GM18951 (cell line): ENCODE measurements at regions not wholly inside any gene's neighbourhood (a gene's known extent, or its start where the extent isn't known, plus 50 kb on each side); places are given as distances from the start of the nearest gene placed in this dataset.

ENCODE experiments used
- POLR2A ChIP-seq: IDR thresholded peaks from 4 replicates; pipeline ENCODE4 v1.6.1; 2011; ENCODE audit warnings: mild to moderate bottlenecking; ENCODE audit not compliant: insufficient read length, insufficient read depth; ENCODE audit errors: extremely low read depth
- in situ Hi-C: fragments of 300-500 bp; cut with MboI; formaldehyde crosslinking; loops from one replicate; pipeline ENCODE4 v1.12.0; 2022; ENCODE audit warnings: low sequenced_read_pairs, mixed read lengths, inconsistent platforms; ENCODE audit not compliant: unreplicated experiment

DNA sequence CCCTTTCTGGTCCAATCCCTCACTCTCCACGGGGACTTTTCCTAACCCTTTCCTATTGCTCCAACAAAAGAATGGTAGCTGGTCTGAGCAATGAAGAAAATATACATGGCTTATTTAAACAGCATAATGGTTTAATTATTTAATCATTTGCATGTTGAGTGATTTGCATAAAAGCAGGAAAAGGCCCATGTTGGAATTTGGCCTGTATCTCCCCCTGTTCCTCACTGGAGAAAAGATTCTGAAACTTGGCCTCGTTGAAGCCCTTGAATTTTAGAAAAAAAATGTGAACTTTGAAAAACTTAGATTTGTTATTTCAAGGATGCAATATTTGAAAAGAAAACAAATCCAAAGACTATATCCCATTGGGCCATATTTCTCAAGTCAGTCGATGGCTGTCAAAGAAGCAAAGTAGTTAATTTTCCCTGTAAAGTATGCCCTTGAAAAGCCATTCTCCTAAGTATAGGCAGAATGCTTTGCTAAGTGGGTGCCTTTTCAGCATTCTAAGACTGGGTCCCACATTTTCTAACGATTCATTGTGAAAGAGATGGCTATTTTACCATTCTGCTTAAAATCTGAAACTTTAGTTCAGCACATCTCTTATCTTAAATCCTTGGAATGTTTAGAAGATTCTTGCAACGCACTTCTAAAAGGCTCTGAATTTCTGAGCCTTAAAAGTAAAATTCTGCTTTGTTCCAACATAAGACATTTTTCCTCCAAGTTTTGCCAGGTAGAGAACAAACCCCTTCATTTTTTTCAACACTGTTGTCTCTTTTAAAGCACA lies 428.8 kb downstream of the ARHGEF28 start:
- no peak for TF ChIP-seq POLR2A
- in situ Hi-C loops, result no loop called here

- in situ Hi-C loops, result no loop called here
- no peak for TF ChIP-seq POLR2A
These were observed 428.1 kb downstream of the ARHGEF28 start for GRCh38 chr5:74054139-74054538.

- no peak for TF ChIP-seq POLR2A
- in situ Hi-C loops, result no loop called here
These were observed 426.6 kb downstream of the ARHGEF28 start for GRCh38 chr5:74052441-74053221.

- in situ Hi-C loops, result no loop called here
- TF ChIP-seq POLR2A, result no peak
These were observed 425.1 kb downstream of the ARHGEF28 start for GRCh38 chr5:74051076-74051475.

GRCh38 chr5:74044936-74045335 lies 418.9 kb downstream of the ARHGEF28 start:
- no peak for TF ChIP-seq POLR2A
- in situ Hi-C loops, result loop anchor here (25.0 kb wide), 1 partner anchor 592 kb away; the partner anchor contains the start of gene ENC1

DNA sequence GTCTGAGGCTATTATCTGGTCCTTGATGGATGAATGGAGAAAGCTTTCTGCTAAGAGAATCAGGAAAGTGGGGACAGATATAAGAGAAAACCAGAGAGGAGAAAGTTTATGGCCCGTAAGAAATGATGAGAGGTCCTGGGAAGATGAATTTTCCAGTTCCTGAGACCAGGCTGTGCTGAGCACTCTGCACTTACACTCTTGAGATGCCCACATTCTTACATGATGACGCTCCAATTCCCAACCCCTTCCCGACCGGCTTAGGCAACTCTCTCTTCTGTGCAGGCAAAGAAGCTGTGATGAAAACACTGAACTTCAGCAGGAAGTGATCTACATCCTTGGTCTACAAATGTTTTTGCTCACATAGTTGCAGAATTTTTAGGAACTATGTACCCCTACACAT lies 417.0 kb downstream of the ARHGEF28 start:
- in situ Hi-C loops, result loop anchor here (25.0 kb wide), 1 partner anchor 594 kb away; the partner anchor contains the start of gene ENC1
- TF ChIP-seq POLR2A, result no peak

- in situ Hi-C loops, result loop anchor here (25.0 kb wide), 1 partner anchor 595 kb away; the partner anchor contains the start of gene ENC1
- TF ChIP-seq POLR2A, result no peak
These were observed 416.6 kb downstream of the ARHGEF28 start for GRCh38 chr5:74042559-74042958.

- in situ Hi-C loops, result loop anchor here (25.0 kb wide), 1 partner anchor 595 kb away; the partner anchor contains the start of gene ENC1
- TF ChIP-seq POLR2A, result no peak
These were observed 415.9 kb downstream of the ARHGEF28 start for GRCh38 chr5:74041913-74042312.

GRCh38 chr5:74040811-74041491 lies 415.0 kb downstream of the ARHGEF28 start:
- no peak for TF ChIP-seq POLR2A
- in situ Hi-C loops, result loop anchor here (25.0 kb wide), 1 partner anchor 596 kb away; the partner anchor contains the start of gene ENC1

DNA sequence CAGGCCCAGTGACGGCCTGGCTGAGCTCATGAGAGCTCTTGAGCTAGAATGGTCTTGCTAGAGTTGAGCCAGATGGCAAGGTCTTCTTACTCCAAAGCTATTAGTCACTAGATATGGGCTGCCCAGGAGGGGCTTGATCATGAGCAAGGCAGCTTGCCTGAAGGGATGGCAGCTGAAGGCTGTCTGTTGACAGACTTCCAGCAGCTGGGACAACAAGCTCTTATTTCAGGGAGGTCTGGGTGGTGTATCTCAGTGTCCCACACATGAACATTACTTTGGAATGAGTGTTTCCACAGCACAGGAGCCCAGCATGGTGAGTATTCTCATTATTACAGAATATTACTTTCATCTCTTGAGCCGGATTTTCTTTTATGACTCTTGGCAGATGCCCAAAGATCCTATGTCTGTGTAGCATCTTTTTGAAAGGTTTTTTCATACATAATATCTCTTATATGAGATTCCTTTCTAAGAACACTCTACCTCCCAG lies 414.1 kb downstream of the ARHGEF28 start:
- in situ Hi-C loops, result loop anchor here (25.0 kb wide), 1 partner anchor 597 kb away; the partner anchor contains the start of gene ENC1

DNA sequence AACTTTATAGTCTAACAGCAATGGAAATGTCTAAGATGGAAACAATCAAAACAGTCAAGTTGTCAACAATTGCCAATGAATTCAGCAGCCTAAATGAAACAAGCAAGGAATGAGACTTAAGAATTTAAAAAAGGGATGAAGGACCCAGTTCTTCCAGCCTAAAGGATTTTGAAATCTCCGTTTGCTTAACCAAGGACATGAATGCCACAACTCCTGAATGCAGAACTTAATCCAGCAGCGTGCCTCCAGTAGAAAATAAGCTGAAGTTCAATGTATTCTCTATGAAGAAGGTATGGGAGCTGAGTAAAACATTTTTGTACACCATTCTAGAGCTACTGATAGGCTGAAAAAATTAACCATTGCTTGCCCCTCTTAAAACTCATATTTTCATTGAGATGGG lies 411.3 kb downstream of the ARHGEF28 start:
- TF ChIP-seq POLR2A, result no peak
- in situ Hi-C loops, result loop anchor here (25.0 kb wide), 1 partner anchor 600 kb away; the partner anchor contains the start of gene ENC1

More for the DNA sequence above, 414.1 kb downstream of the ARHGEF28 start:
- TF ChIP-seq POLR2A, result no peak

DNA sequence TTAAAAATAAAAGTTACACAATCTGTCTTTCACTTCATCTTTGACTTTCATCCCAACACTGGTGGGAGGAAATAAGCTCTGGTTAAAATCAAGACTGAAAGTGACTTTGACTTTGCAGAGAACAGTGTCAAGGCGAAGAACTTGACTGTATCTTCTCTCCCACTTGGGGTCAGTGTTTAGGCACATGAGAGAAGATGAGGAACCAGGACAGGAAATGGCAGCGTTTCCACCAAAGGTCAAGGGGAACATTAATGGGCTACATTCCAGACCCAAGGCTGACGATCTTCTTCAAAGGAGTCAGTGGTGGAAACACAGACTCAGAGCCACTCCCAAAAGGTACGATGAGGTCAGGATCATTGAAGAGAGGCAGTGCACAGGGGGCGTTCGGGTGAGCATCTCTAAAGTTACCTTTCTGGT lies 409.5 kb downstream of the ARHGEF28 start:
- in situ Hi-C loops, result loop anchor here (25.0 kb wide), 1 partner anchor 602 kb away; the partner anchor contains the start of gene ENC1
- no peak for TF ChIP-seq POLR2A
